GM06990 (cell line): ENCODE measurements at regions not wholly inside any gene's neighbourhood (a gene's known extent, or its start where the extent isn't known, plus 50 kb on each side); places are given as distances from the start of the nearest gene placed in this dataset.

ENCODE experiments used
- DNase-seq: peaks from one replicate; pipeline ENCODE4 v3.0.0-alpha.2; 2011; ENCODE audit not compliant: insufficient read length; ENCODE audit errors: extremely low read depth
- H3K27me3 ChIP-seq: replicated peaks from 2 replicates; pipeline ENCODE4 v1.6.0; 2011; ENCODE audit warnings: low read length; ENCODE audit not compliant: control insufficient read depth, insufficient read depth
- H3K36me3 ChIP-seq: 2 replicates; pipeline ENCODE4 v1.5.1; 2011; ENCODE audit warnings: low read length; ENCODE audit not compliant: control insufficient read depth, insufficient read depth
- H3K4me3 ChIP-seq: replicated peaks from 2 replicates; pipeline ENCODE4 v1.5.1; 2011; ENCODE audit warnings: low read depth, mild to moderate bottlenecking, control low read depth, low read length
- CTCF ChIP-seq: IDR thresholded peaks from 2 replicates; pipeline ENCODE4 v1.5.1; 2011; ENCODE audit warnings: low read length, control low read depth, mild to moderate bottlenecking, inconsistent platforms; ENCODE audit not compliant: insufficient read depth, poor library complexity, severe bottlenecking

DNA sequence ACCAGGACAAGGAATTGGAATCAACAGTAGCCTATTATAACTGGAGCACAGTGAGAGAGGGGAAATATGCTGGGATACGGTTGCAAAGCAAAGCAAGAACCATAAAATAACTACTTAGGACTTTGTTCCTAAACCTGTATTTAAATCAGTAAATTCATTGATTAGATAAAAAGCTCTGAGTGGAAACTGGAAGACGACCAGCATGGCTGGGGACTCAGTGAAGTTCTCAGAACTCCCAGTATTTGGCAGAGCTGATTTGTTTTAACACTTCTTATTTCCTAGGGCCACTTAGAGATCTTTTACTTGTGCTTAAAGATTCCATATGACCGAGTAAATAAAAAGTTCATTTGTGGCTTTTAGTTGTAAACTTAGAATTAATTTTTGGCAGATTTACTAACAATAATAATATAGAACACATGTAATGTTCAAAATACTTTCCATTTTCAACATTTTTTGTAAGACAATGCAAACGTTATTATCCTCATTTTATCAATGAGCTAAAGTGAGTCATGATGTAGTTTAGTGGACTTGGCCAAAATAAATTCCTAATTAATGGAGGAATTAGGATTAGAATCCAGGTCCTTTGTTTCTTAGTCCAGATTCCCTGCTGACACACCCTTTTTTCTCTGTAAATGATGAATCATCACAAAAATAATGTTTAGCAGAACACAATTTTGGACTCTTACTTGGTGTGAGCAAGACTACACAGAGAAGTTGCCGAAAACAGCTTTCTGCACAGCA is 392.9 kb downstream of the GJA1 start:
- H3K36me3 ChIP-seq = no peaks in the 10 kb centered on the region
- no peak for DNase-seq
- no peaks in the 10 kb centered on the region for H3K27me3 ChIP-seq
- TF ChIP-seq CTCF = no peak
- H3K4me3 ChIP-seq = no peak overlapping the region

- no peak for TF ChIP-seq CTCF
- Histone ChIP-seq H3K27me3 (no peaks in the 10 kb centered on the region), H3K4me3 (no peak overlapping the region), H3K36me3 (no peaks in the 10 kb centered on the region)
- no peak for DNase-seq
Observed at GRCh38 chr6:121830736-121831135, 395.3 kb downstream of the GJA1 start.

- no peak for TF ChIP-seq CTCF
- H3K36me3 ChIP-seq = no peaks in the 10 kb centered on the region
- no peak for DNase-seq
- H3K27me3 ChIP-seq = no peaks in the 10 kb centered on the region
- H3K4me3 ChIP-seq = no peak overlapping the region
Observed at GRCh38 chr6:121835662-121836061, 400.2 kb downstream of the GJA1 start.

DNA sequence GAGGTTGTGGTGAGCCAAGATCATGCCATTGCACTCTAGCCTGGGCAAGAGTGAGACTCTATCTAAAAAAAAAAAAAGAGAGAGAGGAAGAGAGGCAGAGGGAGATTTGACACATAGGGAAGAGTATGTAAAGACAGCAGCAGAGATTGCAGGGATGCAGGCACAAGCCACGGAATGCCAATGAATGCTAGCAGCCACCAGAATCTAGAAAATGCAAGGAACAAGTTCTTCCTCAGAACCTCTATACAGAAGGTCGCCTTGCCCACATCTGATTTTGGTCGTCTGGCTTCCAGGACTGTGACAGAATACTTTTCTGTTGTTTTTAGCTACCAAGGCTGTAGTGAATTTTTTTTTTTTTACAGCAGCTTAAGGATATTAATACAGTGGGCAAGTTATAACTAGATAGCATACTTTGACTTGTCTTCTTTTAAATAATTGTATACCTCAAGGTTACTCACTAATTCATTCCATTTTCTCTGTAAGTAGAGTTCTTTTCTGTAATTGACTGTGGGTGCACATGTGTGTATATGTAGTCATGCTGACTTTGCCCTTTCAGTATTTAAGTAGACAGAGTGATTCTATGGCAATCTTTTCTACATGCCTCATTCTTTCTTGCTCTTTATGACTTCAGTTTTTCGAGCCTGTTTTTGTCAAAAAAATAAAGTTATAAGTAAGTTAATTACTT is 402.2 kb downstream of the GJA1 start:
- DNase-seq = no peak
- TF ChIP-seq CTCF = no peak
- no peak overlapping the region for H3K4me3 ChIP-seq
- no peaks in the 10 kb centered on the region for H3K27me3 ChIP-seq
- H3K36me3 ChIP-seq = no peaks in the 10 kb centered on the region

DNA sequence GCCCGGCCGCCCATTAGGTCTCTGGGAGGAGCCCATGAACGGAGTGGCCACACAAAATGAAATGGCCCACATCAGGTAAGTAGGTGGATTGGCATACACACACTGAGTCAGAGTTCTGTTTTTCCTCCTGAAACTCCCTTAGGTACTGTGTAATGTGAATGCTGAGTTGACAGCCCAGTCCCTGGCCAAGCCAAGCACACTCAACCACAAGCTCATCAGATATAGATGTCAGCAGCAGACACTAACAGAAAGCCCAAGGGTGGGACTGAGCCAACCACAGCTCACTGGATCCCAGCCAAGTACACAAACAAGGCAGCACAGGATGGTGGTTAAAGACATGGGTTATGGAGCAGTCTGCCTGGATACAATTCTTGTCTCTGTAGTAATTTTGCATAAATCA is 403.4 kb downstream of the GJA1 start:
- H3K36me3 ChIP-seq = no peaks in the 10 kb centered on the region
- no peak for TF ChIP-seq CTCF
- no peaks in the 10 kb centered on the region for H3K27me3 ChIP-seq
- H3K4me3 ChIP-seq = no peak overlapping the region
- DNase-seq = no peak
